Loucy (cell line): ENCODE measurements at regions not wholly inside any gene's neighbourhood (a gene's known extent, or its start where the extent isn't known, plus 50 kb on each side); places are given as distances from the start of the nearest gene placed in this dataset.
"Not testable (repeated sequence)": the region's sequence is repeated elsewhere in the genome, so short reads cannot be mapped to it uniquely, and the experiment has no call there.

Source experiments
- H2AFZ ChIP-seq: fragments of 200-600 bp; sonication (generic); 2 replicates; pipeline ENCODE4 v1.6.0; 2016; ENCODE audit warnings: antibody characterized with exemption, mild to moderate bottlenecking, low read length, moderate library complexity
- H3F3A ChIP-seq: fragments of 200-600 bp; 2 replicates; pipeline ENCODE4 v1.6.0; 2016; ENCODE audit warnings: antibody characterized with exemption, low read depth, mild to moderate bottlenecking
- H3K27me3 ChIP-seq: fragments of 200-600 bp; sonication (generic); 2 replicates; pipeline ENCODE4 v1.6.1; 2014; ENCODE audit warnings: low read length, mild to moderate bottlenecking; ENCODE audit not compliant: insufficient read depth, poor library complexity, severe bottlenecking
- H3K36me3 ChIP-seq: fragments of 200-600 bp; sonication (generic); 2 replicates; pipeline ENCODE4 v1.6.1; 2016; ENCODE audit warnings: low read length; ENCODE audit not compliant: insufficient read depth
- H3K4me1 ChIP-seq: fragments of 200-600 bp; sonication (generic); 2 replicates; pipeline ENCODE4 v1.5.1; 2014; ENCODE audit warnings: low read length, mild to moderate bottlenecking; ENCODE audit not compliant: insufficient read depth, poor library complexity, severe bottlenecking
- H3K4me2 ChIP-seq: fragments of 200-600 bp; sonication (generic); 2 replicates; pipeline ENCODE4 v1.6.0; 2014; ENCODE audit warnings: antibody characterized with exemption, low read length, low read depth, mild to moderate bottlenecking; ENCODE audit not compliant: poor library complexity, severe bottlenecking
- H3K4me3 ChIP-seq: fragments of 200-600 bp; sonication (generic); 2 replicates; pipeline ENCODE4 v1.5.1; 2014; ENCODE audit warnings: low read length, mild to moderate bottlenecking, mixed read lengths; ENCODE audit not compliant: poor library complexity, severe bottlenecking
- H3K79me2 ChIP-seq: fragments of 200-600 bp; sonication (generic); 2 replicates; pipeline ENCODE4 v1.6.1; 2014; ENCODE audit warnings: low read length; ENCODE audit not compliant: insufficient read depth
- H3K9ac ChIP-seq: fragments of 200-600 bp; sonication (generic); 2 replicates; pipeline ENCODE4 v1.6.0; 2014; ENCODE audit warnings: mild to moderate bottlenecking, low read depth, low read length, moderate library complexity; ENCODE audit not compliant: poor library complexity, severe bottlenecking
- H3K9me2 ChIP-seq: fragments of 200-600 bp; sonication (generic); replicated peaks from 2 replicates; pipeline ENCODE4 v1.6.1; 2016; ENCODE audit warnings: low read depth, low read length, mixed read lengths
- H3K9me3 ChIP-seq: fragments of 200-600 bp; sonication (generic); 2 replicates; pipeline ENCODE4 v1.6.1; 2014; ENCODE audit warnings: mild to moderate bottlenecking, antibody characterized with exemption, low read length, low read depth; ENCODE audit not compliant: insufficient read depth
- H4K20me1 ChIP-seq: fragments of 200-600 bp; sonication (generic); 2 replicates; pipeline ENCODE4 v1.6.0; 2014; ENCODE audit warnings: antibody characterized with exemption, low read length, mild to moderate bottlenecking; ENCODE audit not compliant: insufficient read depth, poor library complexity, severe bottlenecking
- CTCF ChIP-seq: fragments of 200-600 bp; sonication (generic); conservative IDR thresholded peaks from 2 replicates; pipeline ENCODE4 v1.5.1; 2014; ENCODE audit warnings: mild to moderate bottlenecking, antibody characterized with exemption, low read length
- EZH2phosphoT487 ChIP-seq: fragments of 200-600 bp; IDR thresholded peaks from 2 replicates; pipeline ENCODE4 v1.6.1; 2018; ENCODE audit warnings: antibody characterized with exemption, mild to moderate bottlenecking, moderate library complexity, borderline replicate concordance

DNA sequence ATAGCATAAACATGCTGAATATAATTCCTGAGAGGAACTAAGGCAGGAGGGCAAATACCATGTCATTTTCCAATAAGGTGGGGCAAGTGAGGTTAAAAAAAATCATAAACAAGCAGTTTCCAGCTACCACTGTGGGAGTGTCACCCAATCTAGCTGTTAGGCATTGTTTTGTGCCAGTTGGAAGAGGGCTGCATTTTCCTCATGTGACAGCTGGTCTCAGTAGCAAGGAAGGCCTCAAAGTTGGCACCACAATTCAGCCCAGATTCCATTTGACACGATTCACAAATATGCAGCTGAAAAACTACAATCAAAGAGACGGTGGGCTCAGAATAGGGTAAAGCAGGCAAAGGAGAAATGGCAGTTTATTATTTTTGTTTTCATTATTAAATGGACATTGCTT is 636.1 kb downstream of the KIF4B start:
- Histone ChIP-seq H3K9ac (no peak overlapping the region), H3K4me2 (no peak overlapping the region), H3K27me3 (no peaks in the 10 kb centered on the region), H2AFZ (no peak overlapping the region), H3K9me3 (no peaks in the 10 kb centered on the region), H3K79me2 (no peaks in the 10 kb centered on the region), H3K36me3 (no peaks in the 10 kb centered on the region), H4K20me1 (no peaks in the 10 kb centered on the region), H3K4me3 (no peak overlapping the region), H3K9me2 (no peaks in the 10 kb centered on the region), H3F3A (no peaks in the 10 kb centered on the region), H3K4me1 (no peaks in the 10 kb centered on the region)
- TF ChIP-seq EZH2phosphoT487: no peak

- no peaks in the 10 kb centered on the region for H3F3A ChIP-seq
- no peak for TF ChIP-seq CTCF
- TF ChIP-seq EZH2phosphoT487: no peak
- no peak overlapping the region for H3K4me2 ChIP-seq
- H2AFZ ChIP-seq: no peak overlapping the region
- H3K4me1 ChIP-seq: no peaks in the 10 kb centered on the region
- H4K20me1 ChIP-seq: no peaks in the 10 kb centered on the region
- no peaks in the 10 kb centered on the region for H3K9me2 ChIP-seq
- no peaks in the 10 kb centered on the region for H3K79me2 ChIP-seq
- H3K36me3 ChIP-seq: no peaks in the 10 kb centered on the region
- H3K4me3 ChIP-seq: no peak overlapping the region
- no peaks in the 10 kb centered on the region for H3K27me3 ChIP-seq
- H3K9me3 ChIP-seq: no peaks in the 10 kb centered on the region
- no peak overlapping the region for H3K9ac ChIP-seq
Observed at GRCh38 chr5:155655569-155655968, 642.0 kb downstream of the KIF4B start.

- H3K9me3 ChIP-seq: no peaks in the 10 kb centered on the region
- H3K9ac ChIP-seq: no peak overlapping the region
- H3F3A ChIP-seq: no peaks in the 10 kb centered on the region
- H3K27me3 ChIP-seq: no peaks in the 10 kb centered on the region
- H4K20me1 ChIP-seq: no peaks in the 10 kb centered on the region
- no peaks in the 10 kb centered on the region for H3K79me2 ChIP-seq
- H3K36me3 ChIP-seq: no peaks in the 10 kb centered on the region
- H2AFZ ChIP-seq: no peak overlapping the region
- TF ChIP-seq CTCF (no peak), EZH2phosphoT487 (no peak)
- H3K4me1 ChIP-seq: no peaks in the 10 kb centered on the region
- H3K4me3 ChIP-seq: no peak overlapping the region
- no peaks in the 10 kb centered on the region for H3K9me2 ChIP-seq
- no peak overlapping the region for H3K4me2 ChIP-seq
Observed at GRCh38 chr5:155661859-155662258, 648.3 kb downstream of the KIF4B start.

DNA sequence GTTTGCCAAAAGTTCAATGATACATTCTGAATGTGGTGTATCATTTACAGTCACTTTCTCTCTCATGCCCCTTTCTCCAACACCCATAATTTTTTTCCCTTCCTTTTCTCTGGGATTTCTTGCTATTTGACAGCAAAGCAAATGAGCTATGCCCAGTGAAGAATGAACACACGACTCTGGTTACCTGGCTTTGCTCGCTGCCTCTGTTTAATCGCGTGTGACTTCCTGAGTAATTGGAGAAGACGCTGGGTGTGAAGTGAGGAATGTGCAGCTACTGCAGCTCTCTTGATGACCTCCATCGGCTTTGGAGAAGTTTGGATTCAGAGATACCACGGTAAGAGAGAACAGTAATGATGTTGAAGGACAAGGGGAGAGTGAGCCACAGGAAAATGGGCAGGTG is 651.8 kb downstream of the KIF4B start:
- Histone ChIP-seq H3K4me1 (no peaks in the 10 kb centered on the region), H3K9me2 (no peaks in the 10 kb centered on the region), H3K9ac (no peak overlapping the region), H3K9me3 (no peaks in the 10 kb centered on the region), H4K20me1 (no peaks in the 10 kb centered on the region), H3F3A (no peaks in the 10 kb centered on the region), H3K4me2 (no peak overlapping the region), H2AFZ (no peak overlapping the region), H3K79me2 (no peaks in the 10 kb centered on the region), H3K27me3 (no peaks in the 10 kb centered on the region), H3K36me3 (no peaks in the 10 kb centered on the region), H3K4me3 (no peak overlapping the region)
- no peak for TF ChIP-seq CTCF
- TF ChIP-seq EZH2phosphoT487: no peak

- not testable (repeated sequence) for H2AFZ ChIP-seq, H3K4me2 ChIP-seq, H4K20me1 ChIP-seq, H3K9ac ChIP-seq, H3F3A ChIP-seq, H3K4me1 ChIP-seq, H3K9me3 ChIP-seq, H3K27me3 ChIP-seq, H3K9me2 ChIP-seq, H3K36me3 ChIP-seq, H3K79me2 ChIP-seq, H3K4me3 ChIP-seq
Observed at GRCh38 chr5:155672001-155672400, 655.0 kb upstream of the SGCD start.
